ENCODE measurements at regions not wholly inside any gene's neighbourhood (a gene's known extent, or its start where the extent isn't known, plus 50 kb on each side); places are given as distances from the start of the nearest gene placed in this dataset.

- no peak for TF ChIP-seq CTCF (IDR thresholded peaks at IDR 0.05)
- no peak for TF ChIP-seq ZFX (IDR thresholded peaks at IDR 0.05; ENCODE audit: borderline replicate concordance)
Measured at GRCh38 chr10:21297603-21298383, 227.7 kb downstream of the SKIDA1 start.
